Small intestine (tissue), 7 donors: ENCODE measurements at regions not wholly inside any gene's neighbourhood (a gene's known extent, or its start where the extent isn't known, plus 50 kb on each side); places are given as distances from the start of the nearest gene placed in this dataset.

Experiments
- DNase-seq, 2 donors: peaks; one replicate each; pipeline versions ENCODE4 v3.0.0 to v3.0.0-alpha.2; 2013
- FAIRE-seq: peaks from 2 replicates; lab custom pipeline; 2012; peaks lifted over from hg19 to GRCh38; lab: Jason Lieb, UNC
- H3K27ac ChIP-seq, 3 donors: one replicate each; pipeline ENCODE4 v1.5.1; 2013; ENCODE audit warnings: low read length in 2 of 3, mild to moderate bottlenecking in 2 of 3, control low read depth in 1 of 3, inconsistent platforms in 1 of 3, low read depth in 1 of 3, moderate library complexity in 1 of 3
- H3K27me3 ChIP-seq, 3 donors: one replicate each; pipeline ENCODE4 v1.6.1; 2013; ENCODE audit warnings: low read length in 3 of 3, inconsistent platforms in 1 of 3; ENCODE audit not compliant: control insufficient read depth in 3 of 3, insufficient read depth in 3 of 3
- H3K36me3 ChIP-seq, 3 donors: one replicate each; pipeline ENCODE4 v1.6.1; 2013; ENCODE audit warnings: low read length in 3 of 3, inconsistent platforms in 1 of 3, low read depth in 1 of 3, mild to moderate bottlenecking in 1 of 3, moderate library complexity in 1 of 3; ENCODE audit not compliant: control insufficient read depth in 3 of 3, insufficient read depth in 2 of 3
- H3K4me1 ChIP-seq, 3 donors: one replicate each; pipeline ENCODE4 v1.6.1; 2013; ENCODE audit warnings: low read length in 2 of 3, inconsistent platforms in 1 of 3, low read depth in 1 of 3, mild to moderate bottlenecking in 1 of 3, moderate library complexity in 1 of 3; ENCODE audit not compliant: control insufficient read depth in 3 of 3, insufficient read depth in 2 of 3
- H3K4me3 ChIP-seq, 3 donors: one replicate each; pipeline ENCODE4 v1.5.1; 2013; ENCODE audit warnings: low read length in 3 of 3, control low read depth in 1 of 3, inconsistent platforms in 1 of 3, low read depth in 1 of 3, mild to moderate bottlenecking in 1 of 3, moderate library complexity in 1 of 3
- H3K9me3 ChIP-seq, 2 donors: one replicate each; pipeline ENCODE4 v1.6.1; 2013; ENCODE audit warnings: low read depth in 1 of 2, low read length in 1 of 2; ENCODE audit not compliant: control insufficient read depth in 2 of 2, insufficient read depth in 1 of 2
- WGBS, 3 donors: extraction: QIAGEN DNeasy Blood & Tissue Kit; methylation state at CpG; one replicate each; pipeline ENCODE4 v1.1.7; 2013; 5-methylcytosine and 5-hydroxymethylcytosine counted together
- donor health status: healthy with polysubstance abuse.
- donor health status: control.
- donor health status: control.
- donor health status: Bipolar disorder and iron deficiency.
- donor health status: healthy.

- FAIRE-seq (no peak), DNase-seq (no peak)
- 75 to 81% (median 79%) methylated on average over 3 of the region's 3 CpGs for WGBS, 3 donors
- Histone ChIP-seq H3K36me3 (no peaks in the 10 kb centered on the region), H3K4me1 (no peaks in the 10 kb centered on the region), H3K9me3 (no peaks in the 10 kb centered on the region), H3K27ac (no peak overlapping the region), H3K4me3 (no peak overlapping the region), H3K27me3 (no peaks in the 10 kb centered on the region)
Observed at GRCh38 chr1:98278055-98278454, 357.2 kb upstream of the DPYD start.

GRCh38 chr1:98277118-98277517, 356.3 kb upstream of the DPYD start:
- DNase-seq = peak in 1 of 2 donors; percentile 6
- no peak overlapping the region for H3K27ac ChIP-seq
- FAIRE-seq = no peak
- no peaks in the 10 kb centered on the region for H3K4me1 ChIP-seq
- H3K9me3 ChIP-seq = no peaks in the 10 kb centered on the region
- H3K4me3 ChIP-seq = no peak overlapping the region
- H3K36me3 ChIP-seq = no peaks in the 10 kb centered on the region
- 35 to 41% (median 38%) methylated on average over 2 of the region's 2 CpGs for WGBS, 3 donors
- no peaks in the 10 kb centered on the region for H3K27me3 ChIP-seq

- Histone ChIP-seq H3K36me3 (no peaks in the 10 kb centered on the region), H3K4me3 (no peak overlapping the region), H3K9me3 (no peaks in the 10 kb centered on the region), H3K27me3 (no peaks in the 10 kb centered on the region), H3K27ac (no peak overlapping the region), H3K4me1 (no peaks in the 10 kb centered on the region)
- DNase-seq = no peak
- WGBS, 3 donors = 94 to 95% (median 94%) methylated on average over 2 of the region's 2 CpGs
- FAIRE-seq = no peak
Observed at GRCh38 chr1:98276514-98276913, 355.7 kb upstream of the DPYD start.

GRCh38 chr1:98268316-98268715, 347.5 kb upstream of the DPYD start:
- Histone ChIP-seq H3K4me3 (no peak overlapping the region), H3K4me1 (peaks cover 0 to 2% (median 0%) of the 10 kb centered on the region in 3 donors), H3K27ac (no peak overlapping the region), H3K27me3 (no peaks in the 10 kb centered on the region), H3K9me3 (no peaks in the 10 kb centered on the region), H3K36me3 (no peaks in the 10 kb centered on the region)
- FAIRE-seq (no peak), DNase-seq (no peak)
- 70 to 91% (median 72%) methylated on average over 3 of the region's 3 CpGs for WGBS, 3 donors

GRCh38 chr1:98267423-98267822, 346.6 kb upstream of the DPYD start:
- DNase-seq (no peak), FAIRE-seq (no peak)
- WGBS, 3 donors = 82 to 93% (median 92%) methylated on average over 3 of the region's 3 CpGs
- Histone ChIP-seq H3K4me1 (peaks cover 0 to 3% (median 0%) of the 10 kb centered on the region in 3 donors), H3K27ac (no peak overlapping the region), H3K36me3 (no peaks in the 10 kb centered on the region), H3K27me3 (no peaks in the 10 kb centered on the region), H3K4me3 (no peak overlapping the region), H3K9me3 (no peaks in the 10 kb centered on the region)

- no peak overlapping the region for H3K27ac ChIP-seq
- H3K4me3 ChIP-seq = no peak overlapping the region
- H3K9me3 ChIP-seq = no peaks in the 10 kb centered on the region
- WGBS, 3 donors = 92 to 94% (median 93%) methylated on average over 5 of the region's 5 CpGs
- peaks cover 0 to 3% (median 0%) of the 10 kb centered on the region in 3 donors for H3K4me1 ChIP-seq
- DNase-seq (no peak), FAIRE-seq (no peak)
- H3K36me3 ChIP-seq = no peaks in the 10 kb centered on the region
- no peaks in the 10 kb centered on the region for H3K27me3 ChIP-seq
Observed at GRCh38 chr1:98264727-98265126, 343.9 kb upstream of the DPYD start.

GRCh38 chr1:98260839-98261238, 340.0 kb upstream of the DPYD start:
- Histone ChIP-seq H3K36me3 (no peaks in the 10 kb centered on the region), H3K9me3 (no peaks in the 10 kb centered on the region), H3K27me3 (no peaks in the 10 kb centered on the region), H3K4me3 (no peak overlapping the region), H3K27ac (no peak overlapping the region), H3K4me1 (peaks cover 0 to 3% (median 0%) of the 10 kb centered on the region in 3 donors)
- no peak for FAIRE-seq
- no peak for DNase-seq
- 92 to 97% (median 93%) methylated on average over 6 of the region's 6 CpGs for WGBS, 3 donors

GRCh38 chr1:98260412-98260811, 339.6 kb upstream of the DPYD start:
- Histone ChIP-seq H3K9me3 (no peaks in the 10 kb centered on the region), H3K27ac (no peak overlapping the region), H3K4me1 (peaks cover 0 to 3% (median 0%) of the 10 kb centered on the region in 3 donors), H3K27me3 (no peaks in the 10 kb centered on the region), H3K4me3 (no peak overlapping the region), H3K36me3 (no peaks in the 10 kb centered on the region)
- no peak for DNase-seq
- FAIRE-seq = no peak
- WGBS, 3 donors = 82 to 91% (median 85%) methylated on average over 1 of the region's 1 CpG

GRCh38 chr1:98256700-98257099, 335.9 kb upstream of the DPYD start:
- no peaks in the 10 kb centered on the region for H3K4me1 ChIP-seq
- DNase-seq (no peak), FAIRE-seq (no peak)
- 69 to 81% (median 75%) methylated on average over 2 of the region's 2 CpGs for WGBS, 3 donors
- no peaks in the 10 kb centered on the region for H3K36me3 ChIP-seq
- H3K27me3 ChIP-seq = no peaks in the 10 kb centered on the region
- no peak overlapping the region for H3K27ac ChIP-seq
- peaks cover 0 to under 1% of the 10 kb centered on the region in 2 donors for H3K9me3 ChIP-seq
- H3K4me3 ChIP-seq = no peak overlapping the region
